Testis (tissue), 2 donors: ENCODE measurements at regions not wholly inside any gene's neighbourhood (a gene's known extent, or its start where the extent isn't known, plus 50 kb on each side); places are given as distances from the start of the nearest gene placed in this dataset.

Source experiments
- DNase-seq: peaks from one replicate; pipeline ENCODE4 v3.0.0-alpha.2; 2019
- H3K27ac ChIP-seq, 2 donors: fragments of 200-600 bp; sonication (generic); one replicate each; pipeline ENCODE4 v1.5.1; 2019
- H3K27me3 ChIP-seq: fragments of 200-600 bp; sonication (generic); one replicate; pipeline ENCODE4 v1.5.1; 2019
- H3K36me3 ChIP-seq: fragments of 200-600 bp; sonication (generic); one replicate; pipeline ENCODE4 v1.5.1; 2017; ENCODE audit warnings: low read depth; ENCODE audit errors: missing control alignments
- H3K4me1 ChIP-seq: fragments of 200-600 bp; sonication (generic); one replicate; pipeline ENCODE4 v1.5.1; 2019
- H3K4me3 ChIP-seq, 2 donors: fragments of 200-600 bp; sonication (generic); one replicate each; pipeline ENCODE4 v1.5.1; 2017 to 2019
- H3K9me3 ChIP-seq: fragments of 200-600 bp; sonication (generic); one replicate; pipeline ENCODE4 v1.5.1; 2017
- CTCF ChIP-seq, 3 experiments: fragments of 450-650 bp in 2 of 3; fragments of 200-600 bp in 1 of 3; sonication (generic) in 1 of 3; IDR thresholded peaks; one replicate each; pipeline ENCODE4 v1.5.1; 2016 to 2019; ENCODE audit warnings: antibody characterized with exemption in 3 of 3, mild to moderate bottlenecking in 2 of 3, moderate library complexity in 1 of 3
- POLR2A ChIP-seq: fragments of 450-650 bp; IDR thresholded peaks from one replicate; pipeline ENCODE4 v1.6.1; 2017; ENCODE audit warnings: antibody characterized with exemption, mild to moderate bottlenecking, moderate library complexity
- WGBS, 2 donors: methylation state at CpG; one replicate each; pipeline ENCODE4 v1.1.5; 2018; 5-methylcytosine and 5-hydroxymethylcytosine counted together
- intact Hi-C: fragments of 100-400 bp; cut with DNase I; formaldehyde crosslinking; loops from one replicate; pipeline ENCODE4 v1.15.1; 2023; ENCODE audit warnings: low total_unique reads

GRCh38 chr2:173584676-173585458 is 230.2 kb downstream of the CDCA7 start:
- no peaks in the 10 kb centered on the region for H3K9me3 ChIP-seq
- H3K27me3 ChIP-seq: no peaks in the 10 kb centered on the region
- H3K4me3 ChIP-seq: no peak overlapping the region
- H3K4me1 ChIP-seq: no peaks in the 10 kb centered on the region
- no peaks in the 10 kb centered on the region for H3K36me3 ChIP-seq
- H3K27ac ChIP-seq: no peak overlapping the region
- TF ChIP-seq POLR2A: no peak
- no peak for TF ChIP-seq CTCF (IDR thresholded peaks at IDR 0.05)
- intact Hi-C loops: no loop called here
- DNase-seq: no peak
- 75 to 83% methylated on average over 4 of the region's 4 CpGs for WGBS, 2 donors

- TF ChIP-seq CTCF (IDR thresholded peaks at IDR 0.05): no peak
- TF ChIP-seq POLR2A: no peak
- Histone ChIP-seq H3K4me3 (no peak overlapping the region), H3K9me3 (no peaks in the 10 kb centered on the region), H3K27ac (no peak overlapping the region), H3K4me1 (no peaks in the 10 kb centered on the region), H3K36me3 (no peaks in the 10 kb centered on the region), H3K27me3 (no peaks in the 10 kb centered on the region)
- no peak for DNase-seq
- intact Hi-C loops: no loop called here
- WGBS, 2 donors: 79 to 88% methylated on average over 9 of the region's 9 CpGs
These were observed 234.3 kb downstream of the CDCA7 start for GRCh38 chr2:173588931-173589369.

- Histone ChIP-seq H3K9me3 (no peaks in the 10 kb centered on the region), H3K36me3 (no peaks in the 10 kb centered on the region), H3K4me1 (no peaks in the 10 kb centered on the region), H3K4me3 (no peak overlapping the region), H3K27ac (no peak overlapping the region), H3K27me3 (no peaks in the 10 kb centered on the region)
- DNase-seq: no peak
- intact Hi-C loops: no loop called here
- 90 to 95% methylated on average over 3 of the region's 3 CpGs for WGBS, 2 donors
- TF ChIP-seq CTCF (IDR thresholded peaks at IDR 0.05) (no peak), POLR2A (no peak)
These were observed 235.1 kb downstream of the CDCA7 start for GRCh38 chr2:173589604-173590275.

- Histone ChIP-seq H3K36me3 (no peaks in the 10 kb centered on the region), H3K9me3 (no peaks in the 10 kb centered on the region), H3K4me1 (no peaks in the 10 kb centered on the region), H3K4me3 (no peak overlapping the region), H3K27ac (no peak overlapping the region), H3K27me3 (no peaks in the 10 kb centered on the region)
- no peak for TF ChIP-seq POLR2A
- TF ChIP-seq CTCF (IDR thresholded peaks at IDR 0.05): no peak
- intact Hi-C loops: no loop called here
- WGBS, 2 donors: 78 to 81% methylated on average over 4 to 6 of the region's 6 CpGs
- no peak for DNase-seq
These were observed 235.7 kb downstream of the CDCA7 start for GRCh38 chr2:173590276-173590861.
